ENCODE measurements at regions not wholly inside any gene's neighbourhood (a gene's known extent, or its start where the extent isn't known, plus 50 kb on each side); places are given as distances from the start of the nearest gene placed in this dataset.
"Not testable (repeated sequence)": the region's sequence is repeated elsewhere in the genome, so short reads cannot be mapped to it uniquely, and the experiment has no call there.

- no peak for DNase-seq
Measured at GRCh38 chr2:7436096-7436906, 519.1 kb downstream of the RNF144A start.

- no peak for DNase-seq
Measured at GRCh38 chr2:7437141-7437540, 519.9 kb downstream of the RNF144A start.

GRCh38 chr2:7437716-7438632 lies 520.8 kb downstream of the RNF144A start:
- DNase-seq: no peak

- no peak for DNase-seq
Measured at GRCh38 chr2:7438855-7439254, 521.6 kb downstream of the RNF144A start.

GRCh38 chr2:7440977-7441376 lies 523.8 kb downstream of the RNF144A start:
- DNase-seq: no peak

GRCh38 chr2:7441841-7442240 lies 524.6 kb downstream of the RNF144A start:
- not testable (repeated sequence) for DNase-seq

- no peak for DNase-seq
Measured at GRCh38 chr2:7444626-7445025, 527.4 kb downstream of the RNF144A start.

GRCh38 chr2:7448578-7449264 lies 531.5 kb downstream of the RNF144A start:
- DNase-seq: no peak

GRCh38 chr2:7449298-7449697 lies 532.1 kb downstream of the RNF144A start:
- no peak for DNase-seq

- peak; percentile 83 for DNase-seq
Measured at GRCh38 chr2:7450188-7450832, 533.1 kb downstream of the RNF144A start.

GRCh38 chr2:7450833-7451190 lies 533.6 kb downstream of the RNF144A start:
- DNase-seq: peak; percentile 69

GRCh38 chr2:7452110-7452876 lies 535.1 kb downstream of the RNF144A start:
- peak; percentile 76 for DNase-seq

GRCh38 chr2:7454592-7454991 lies 537.4 kb downstream of the RNF144A start:
- DNase-seq: no peak

GRCh38 chr2:7456762-7457161 lies 539.5 kb downstream of the RNF144A start:
- DNase-seq: no peak

GRCh38 chr2:7458066-7458465 lies 540.9 kb downstream of the RNF144A start:
- DNase-seq: no peak

GRCh38 chr2:7467782-7468447 lies 550.7 kb downstream of the RNF144A start:
- DNase-seq: no peak

- DNase-seq: no peak
Measured at GRCh38 chr2:7468448-7468828, 551.2 kb downstream of the RNF144A start.

GRCh38 chr2:7468955-7469354 lies 551.7 kb downstream of the RNF144A start:
- DNase-seq: no peak

- DNase-seq: no peak
Measured at GRCh38 chr2:7471185-7471584, 554.0 kb downstream of the RNF144A start.

- no peak for DNase-seq
Measured at GRCh38 chr2:7472465-7472864, 555.3 kb downstream of the RNF144A start.

- DNase-seq: no peak
Measured at GRCh38 chr2:7473135-7473771, 556.0 kb downstream of the RNF144A start.
